ENCODE measurements at regions not wholly inside any gene's neighbourhood (a gene's known extent, or its start where the extent isn't known, plus 50 kb on each side); places are given as distances from the start of the nearest gene placed in this dataset.

GRCh38 chr11:19435306-19435989 is 194.7 kb upstream of the E2F8 start:
- H3K36me3 ChIP-seq (ENCODE audit: low read depth), result no peaks in the 10 kb centered on the region

DNA sequence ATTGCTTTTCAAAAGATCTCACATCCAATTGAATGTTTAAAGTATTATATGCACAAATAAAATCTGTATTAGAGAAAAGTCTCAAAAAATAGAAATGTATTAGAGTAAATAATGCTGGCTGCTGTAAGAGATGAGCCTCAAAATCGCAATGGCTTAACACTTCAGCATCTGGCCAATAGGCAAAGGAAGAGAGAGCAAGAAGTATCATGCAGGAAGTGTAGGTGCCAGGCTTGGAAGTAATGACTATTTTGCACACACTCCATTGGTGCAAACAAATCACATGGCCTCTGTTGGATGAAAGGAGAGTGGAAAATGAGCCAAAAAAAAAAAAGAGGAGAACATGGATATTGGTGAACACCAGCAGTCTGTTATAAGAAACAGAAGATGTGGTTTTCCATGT is 193.0 kb upstream of the E2F8 start:
- Histone ChIP-seq H3K9me3 (ENCODE audit: severe bottlenecking) (no peaks in the 10 kb centered on the region), H3K4me1 (ENCODE audit: insufficient read depth, poor library complexity, severe bottlenecking) (peaks cover 25% of the 10 kb centered on the region), H3K4me3 (ENCODE audit: severe bottlenecking) (no peak overlapping the region), H3K27me3 (ENCODE audit: insufficient read depth, poor library complexity, severe bottlenecking) (no peaks in the 10 kb centered on the region), H3K36me3 (ENCODE audit: low read depth) (no peaks in the 10 kb centered on the region), H3K27ac (ENCODE audit: poor library complexity, severe bottlenecking) (no peak overlapping the region)
- TF ChIP-seq CTCF (IDR thresholded peaks at IDR 0.05; ENCODE audit: poor library complexity, severe bottlenecking), result no peak
- no peak for ATAC-seq (ENCODE audit: low read depth)
- DNase-seq (ENCODE audit: low spot score), result no peak

More at GRCh38 chr11:19435306-19435989, 194.7 kb upstream of the E2F8 start:
- no peak for TF ChIP-seq CTCF (IDR thresholded peaks at IDR 0.05; ENCODE audit: poor library complexity, severe bottlenecking)
- Histone ChIP-seq H3K9me3 (ENCODE audit: severe bottlenecking) (no peaks in the 10 kb centered on the region), H3K4me1 (ENCODE audit: insufficient read depth, poor library complexity, severe bottlenecking) (peaks cover 27% of the 10 kb centered on the region), H3K4me3 (ENCODE audit: severe bottlenecking) (no peak overlapping the region), H3K27ac (ENCODE audit: poor library complexity, severe bottlenecking) (no peak overlapping the region), H3K27me3 (ENCODE audit: insufficient read depth, poor library complexity, severe bottlenecking) (no peaks in the 10 kb centered on the region)
- DNase-seq (ENCODE audit: low spot score) (no peak), ATAC-seq (ENCODE audit: low read depth) (no peak)

DNA sequence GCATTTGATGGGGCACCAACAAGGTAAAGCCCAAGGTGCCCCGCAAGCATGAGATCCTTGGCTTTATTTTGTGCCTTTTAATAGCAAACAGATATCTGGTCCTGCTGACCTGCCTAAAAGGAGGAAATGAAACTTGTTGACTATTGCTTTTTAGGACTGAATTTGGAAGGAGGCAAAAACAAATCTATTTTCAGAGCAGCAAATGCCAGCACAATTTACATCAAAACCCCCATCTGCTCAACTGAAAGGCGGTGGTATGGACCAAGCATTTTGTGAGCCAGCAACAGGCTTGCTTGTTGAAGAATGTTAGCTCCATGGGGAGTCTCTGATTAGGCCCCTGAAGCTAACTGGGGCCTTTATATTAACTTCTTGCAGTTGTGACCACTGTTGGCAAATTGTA is 192.6 kb upstream of the E2F8 start:
- DNase-seq (ENCODE audit: low spot score), result no peak
- Histone ChIP-seq H3K27me3 (ENCODE audit: insufficient read depth, poor library complexity, severe bottlenecking) (no peaks in the 10 kb centered on the region), H3K36me3 (ENCODE audit: low read depth) (no peaks in the 10 kb centered on the region), H3K27ac (ENCODE audit: poor library complexity, severe bottlenecking) (no peak overlapping the region), H3K4me3 (ENCODE audit: severe bottlenecking) (no peak overlapping the region), H3K4me1 (ENCODE audit: insufficient read depth, poor library complexity, severe bottlenecking) (peaks cover 23% of the 10 kb centered on the region), H3K9me3 (ENCODE audit: severe bottlenecking) (no peaks in the 10 kb centered on the region)
- no peak for TF ChIP-seq CTCF (IDR thresholded peaks at IDR 0.05; ENCODE audit: poor library complexity, severe bottlenecking)
- no peak for ATAC-seq (ENCODE audit: low read depth)

DNA sequence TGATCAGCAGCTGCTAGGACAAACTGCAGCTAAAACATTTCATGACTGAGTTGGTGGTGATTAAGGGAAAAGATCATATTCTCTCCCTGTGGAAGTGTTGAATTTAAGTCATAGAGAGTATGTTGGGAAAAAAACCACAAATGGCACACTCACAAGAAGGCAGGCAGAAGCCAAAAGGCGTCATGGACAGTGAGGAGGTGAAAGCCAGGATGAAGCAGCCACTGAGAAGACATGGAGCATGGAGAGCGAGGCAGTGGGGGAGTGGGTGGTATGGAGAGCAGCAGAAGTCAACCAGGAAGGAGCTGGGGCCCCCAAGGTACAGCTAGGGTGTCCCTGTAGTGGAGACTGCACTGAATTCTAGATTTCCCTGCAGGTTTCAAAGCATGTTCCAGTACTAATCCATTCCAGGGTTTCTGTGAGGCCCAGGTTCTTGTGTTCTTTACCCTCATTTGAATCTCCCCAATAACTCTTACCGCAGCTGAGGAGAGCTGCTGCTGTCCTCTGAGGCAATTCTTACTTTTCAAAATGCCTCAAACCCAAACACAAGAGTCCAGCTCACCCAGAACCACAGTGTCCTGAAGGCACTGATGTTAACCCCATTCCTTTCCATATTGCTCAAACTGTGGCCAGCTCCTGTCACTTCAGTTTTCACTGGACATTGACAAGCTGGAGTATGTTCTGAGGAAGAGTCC is 191.8 kb upstream of the E2F8 start:
- no peak for DNase-seq (ENCODE audit: low spot score)
- no peak overlapping the region for H3K27ac ChIP-seq (ENCODE audit: poor library complexity, severe bottlenecking)
- no peaks in the 10 kb centered on the region for H3K9me3 ChIP-seq (ENCODE audit: severe bottlenecking)
- ATAC-seq (ENCODE audit: low read depth), result no peak
- H3K27me3 ChIP-seq (ENCODE audit: insufficient read depth, poor library complexity, severe bottlenecking), result no peaks in the 10 kb centered on the region
- H3K4me3 ChIP-seq (ENCODE audit: severe bottlenecking), result no peak overlapping the region
- no peaks in the 10 kb centered on the region for H3K36me3 ChIP-seq (ENCODE audit: low read depth)
- H3K4me1 ChIP-seq (ENCODE audit: insufficient read depth, poor library complexity, severe bottlenecking), result peaks cover 22% of the 10 kb centered on the region
- no peak for TF ChIP-seq CTCF (IDR thresholded peaks at IDR 0.05; ENCODE audit: poor library complexity, severe bottlenecking)

Data from RWPE2 (cell line).